ENCODE measurements at regions not wholly inside any gene's neighbourhood (a gene's known extent, or its start where the extent isn't known, plus 50 kb on each side); places are given as distances from the start of the nearest gene placed in this dataset.

DNA sequence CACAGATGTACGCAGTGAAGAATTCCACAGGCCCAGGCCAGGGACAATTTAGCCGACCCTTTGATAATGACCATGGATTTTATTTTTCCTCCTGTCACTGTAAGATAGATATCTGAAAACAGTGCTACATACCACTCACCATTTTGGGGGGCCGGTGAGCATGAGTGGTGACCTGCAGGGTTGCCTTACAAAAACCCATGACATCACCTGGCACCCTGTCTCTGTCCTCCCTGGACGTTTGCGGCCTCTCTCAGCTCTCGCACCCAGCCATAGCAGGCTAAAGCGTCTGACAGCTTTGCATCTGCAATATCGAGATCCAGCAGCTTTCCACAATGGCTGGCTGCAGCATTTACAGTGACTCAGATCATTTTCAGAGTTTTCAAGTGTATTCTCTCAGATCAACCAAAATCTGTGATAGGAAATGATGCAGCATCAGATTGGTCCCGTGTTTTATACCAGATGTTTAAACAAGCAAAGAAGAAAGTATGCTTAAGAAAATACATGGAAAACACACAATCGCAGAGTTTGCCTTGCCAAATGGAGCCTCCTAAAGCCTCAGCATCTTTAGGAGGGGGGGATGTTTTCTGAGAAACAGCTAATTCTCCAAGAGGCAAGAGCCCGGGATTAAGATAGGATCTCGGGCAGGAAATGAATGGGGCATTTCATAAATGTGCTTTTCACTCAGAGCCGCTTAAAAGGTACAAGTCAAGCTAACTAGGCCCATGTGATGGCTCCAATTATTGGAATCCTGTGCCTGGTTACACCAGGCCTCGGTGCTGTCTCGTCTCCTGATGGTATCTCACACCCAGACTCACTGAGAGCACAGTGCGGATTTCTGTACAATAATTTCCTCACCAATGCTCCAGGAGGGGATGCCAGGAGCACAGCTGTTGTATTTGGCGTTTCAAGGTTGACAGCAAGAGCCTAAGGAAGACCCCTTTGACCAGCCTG, 257.3 kb downstream of the XXYLT1 start:
- DNase-seq (ENCODE audit: low read depth), result no peak
- H3K4me3 ChIP-seq (replicated peaks; ENCODE audit: low read depth, low read length), result no peak overlapping the region
- TF ChIP-seq, protein P1, sequence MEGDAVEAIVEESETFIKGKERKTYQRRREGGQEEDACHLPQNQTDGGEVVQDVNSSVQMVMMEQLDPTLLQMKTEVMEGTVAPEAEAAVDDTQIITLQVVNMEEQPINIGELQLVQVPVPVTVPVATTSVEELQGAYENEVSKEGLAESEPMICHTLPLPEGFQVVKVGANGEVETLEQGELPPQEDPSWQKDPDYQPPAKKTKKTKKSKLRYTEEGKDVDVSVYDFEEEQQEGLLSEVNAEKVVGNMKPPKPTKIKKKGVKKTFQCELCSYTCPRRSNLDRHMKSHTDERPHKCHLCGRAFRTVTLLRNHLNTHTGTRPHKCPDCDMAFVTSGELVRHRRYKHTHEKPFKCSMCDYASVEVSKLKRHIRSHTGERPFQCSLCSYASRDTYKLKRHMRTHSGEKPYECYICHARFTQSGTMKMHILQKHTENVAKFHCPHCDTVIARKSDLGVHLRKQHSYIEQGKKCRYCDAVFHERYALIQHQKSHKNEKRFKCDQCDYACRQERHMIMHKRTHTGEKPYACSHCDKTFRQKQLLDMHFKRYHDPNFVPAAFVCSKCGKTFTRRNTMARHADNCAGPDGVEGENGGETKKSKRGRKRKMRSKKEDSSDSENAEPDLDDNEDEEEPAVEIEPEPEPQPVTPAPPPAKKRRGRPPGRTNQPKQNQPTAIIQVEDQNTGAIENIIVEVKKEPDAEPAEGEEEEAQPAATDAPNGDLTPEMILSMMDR (IDR thresholded peaks at IDR 0.05; ENCODE audit: low read length, missing control alignments), result no peak

DNA sequence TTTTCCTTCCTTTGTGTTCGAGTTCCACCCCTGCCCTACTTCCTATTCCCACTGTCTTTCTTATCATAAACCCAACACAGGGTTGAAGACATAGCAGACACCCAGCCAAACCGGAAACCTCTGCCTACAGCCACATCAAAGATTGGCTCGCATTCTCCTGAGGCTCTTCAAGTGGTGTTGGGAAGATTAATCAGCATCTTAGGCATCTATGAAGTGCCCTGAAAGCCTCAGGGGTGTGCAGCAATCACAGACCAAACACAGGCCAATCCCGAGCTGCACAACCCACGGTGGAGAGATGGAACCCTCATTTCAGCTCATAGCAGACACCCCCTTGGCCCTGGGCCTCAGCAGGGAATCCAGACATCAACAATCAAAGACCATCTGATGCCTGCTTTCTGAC, 255.9 kb downstream of the XXYLT1 start:
- H3K4me3 ChIP-seq (replicated peaks; ENCODE audit: low read depth, low read length), result no peak overlapping the region
- DNase-seq (ENCODE audit: low read depth), result peak; percentile 42
- TF ChIP-seq, protein P1 (IDR thresholded peaks at IDR 0.05; ENCODE audit: low read length, missing control alignments), result no peak

DNA sequence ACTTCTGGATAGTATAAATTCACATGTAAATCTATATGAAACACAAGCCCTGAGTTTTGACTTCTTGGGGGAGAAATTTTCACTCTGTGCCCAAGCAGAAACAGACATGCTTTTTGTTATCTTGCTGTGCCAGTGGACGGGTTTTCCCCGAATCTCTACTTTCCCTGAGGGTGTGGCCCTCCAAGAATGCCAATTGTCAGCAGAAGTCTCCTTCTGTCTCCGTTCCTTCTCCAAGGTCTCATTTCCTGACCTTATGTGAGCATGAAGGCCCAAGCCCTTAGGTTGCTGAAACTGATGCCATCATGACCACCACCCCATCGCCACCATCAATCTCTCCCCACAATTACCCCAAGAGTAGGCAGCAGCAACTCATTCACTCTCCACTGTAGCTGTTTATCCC, 253.8 kb downstream of the XXYLT1 start:
- DNase-seq (ENCODE audit: low read depth), result no peak
- no peak overlapping the region for H3K4me3 ChIP-seq (replicated peaks; ENCODE audit: low read depth, low read length)
- TF ChIP-seq, protein P1 (IDR thresholded peaks at IDR 0.05; ENCODE audit: low read length, missing control alignments), result no peak

All from fibroblast of pulmonary artery (primary cell).